ENCODE measurements at regions not wholly inside any gene's neighbourhood (a gene's known extent, or its start where the extent isn't known, plus 50 kb on each side); places are given as distances from the start of the nearest gene placed in this dataset.

DNA sequence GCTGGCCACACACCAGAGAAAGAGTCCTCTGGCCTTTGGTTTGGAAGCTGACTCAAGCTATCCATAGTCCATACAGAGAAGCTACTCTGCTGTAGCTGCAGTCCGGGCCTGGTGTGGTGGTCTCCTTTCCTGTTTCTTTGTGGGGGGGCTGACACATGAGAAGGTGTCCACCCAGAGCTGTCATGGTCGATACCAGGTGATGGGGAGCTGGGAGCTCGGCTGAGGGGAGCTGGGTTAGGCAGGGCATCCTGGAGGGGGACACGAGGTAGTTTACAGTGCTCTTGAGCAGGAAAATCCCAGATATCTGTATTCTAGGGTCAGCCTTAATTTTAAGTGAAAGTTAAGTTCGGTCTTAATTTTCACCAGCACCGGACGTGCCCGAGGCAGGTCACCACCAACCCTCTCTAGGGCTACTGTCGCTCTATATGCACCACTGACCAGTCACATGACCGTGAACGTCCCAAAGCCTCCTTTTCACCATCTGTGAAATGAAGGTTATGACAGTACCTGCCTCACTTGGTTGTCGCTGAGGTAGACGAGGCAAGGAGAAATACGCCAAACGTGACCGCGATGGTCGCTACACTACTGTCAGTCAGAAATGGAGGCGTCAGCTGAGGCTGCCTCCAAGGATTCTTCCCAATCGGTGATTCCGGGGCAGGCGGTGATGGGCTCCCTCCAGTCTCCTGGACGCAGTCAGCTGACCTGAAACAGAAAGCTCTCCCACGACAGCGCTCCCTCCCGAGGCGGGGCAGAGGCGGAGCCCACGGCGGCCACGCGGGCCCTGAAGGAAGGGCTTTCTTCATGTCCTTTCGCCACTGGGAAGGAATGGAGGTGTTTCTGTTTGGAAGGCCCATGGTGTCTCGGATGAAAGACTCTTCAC is 69.4 kb upstream of the SHH start (continued):
- TF ChIP-seq ELF1 (CRISPR knock-in tag; IDR thresholded peaks at IDR 0.05) (no peak), ZMYM2 (CRISPR knock-in tag; IDR thresholded peaks at IDR 0.05) (no peak), NCOA5 (CRISPR knock-in tag; IDR thresholded peaks at IDR 0.05) (no peak), ZNF644 (CRISPR knock-in tag; IDR thresholded peaks at IDR 0.05; ENCODE audit: low read depth) (no peak), DPF2 (CRISPR knock-in tag; IDR thresholded peaks at IDR 0.05; ENCODE audit: borderline replicate concordance, low read depth) (no peak), ZNF326 (CRISPR knock-in tag; IDR thresholded peaks at IDR 0.05; ENCODE audit: borderline replicate concordance) (no peak)
- TF ChIP-seq, protein P1, sequence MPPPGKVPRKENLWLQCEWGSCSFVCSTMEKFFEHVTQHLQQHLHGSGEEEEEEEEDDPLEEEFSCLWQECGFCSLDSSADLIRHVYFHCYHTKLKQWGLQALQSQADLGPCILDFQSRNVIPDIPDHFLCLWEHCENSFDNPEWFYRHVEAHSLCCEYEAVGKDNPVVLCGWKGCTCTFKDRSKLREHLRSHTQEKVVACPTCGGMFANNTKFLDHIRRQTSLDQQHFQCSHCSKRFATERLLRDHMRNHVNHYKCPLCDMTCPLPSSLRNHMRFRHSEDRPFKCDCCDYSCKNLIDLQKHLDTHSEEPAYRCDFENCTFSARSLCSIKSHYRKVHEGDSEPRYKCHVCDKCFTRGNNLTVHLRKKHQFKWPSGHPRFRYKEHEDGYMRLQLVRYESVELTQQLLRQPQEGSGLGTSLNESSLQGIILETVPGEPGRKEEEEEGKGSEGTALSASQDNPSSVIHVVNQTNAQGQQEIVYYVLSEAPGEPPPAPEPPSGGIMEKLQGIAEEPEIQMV (CRISPR knock-in tag; IDR thresholded peaks at IDR 0.05; ENCODE audit: low read depth): no peak
- TF ChIP-seq, protein P2, sequence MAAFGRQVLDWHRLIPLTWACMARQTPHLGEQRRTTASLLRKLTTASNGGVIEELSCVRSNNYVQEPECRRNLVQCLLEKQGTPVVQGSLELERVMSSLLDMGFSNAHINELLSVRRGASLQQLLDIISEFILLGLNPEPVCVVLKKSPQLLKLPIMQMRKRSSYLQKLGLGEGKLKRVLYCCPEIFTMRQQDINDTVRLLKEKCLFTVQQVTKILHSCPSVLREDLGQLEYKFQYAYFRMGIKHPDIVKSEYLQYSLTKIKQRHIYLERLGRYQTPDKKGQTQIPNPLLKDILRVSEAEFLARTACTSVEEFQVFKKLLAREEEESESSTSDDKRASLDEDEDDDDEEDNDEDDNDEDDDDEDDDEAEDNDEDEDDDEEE (CRISPR knock-in tag; IDR thresholded peaks at IDR 0.05): no peak

DNA sequence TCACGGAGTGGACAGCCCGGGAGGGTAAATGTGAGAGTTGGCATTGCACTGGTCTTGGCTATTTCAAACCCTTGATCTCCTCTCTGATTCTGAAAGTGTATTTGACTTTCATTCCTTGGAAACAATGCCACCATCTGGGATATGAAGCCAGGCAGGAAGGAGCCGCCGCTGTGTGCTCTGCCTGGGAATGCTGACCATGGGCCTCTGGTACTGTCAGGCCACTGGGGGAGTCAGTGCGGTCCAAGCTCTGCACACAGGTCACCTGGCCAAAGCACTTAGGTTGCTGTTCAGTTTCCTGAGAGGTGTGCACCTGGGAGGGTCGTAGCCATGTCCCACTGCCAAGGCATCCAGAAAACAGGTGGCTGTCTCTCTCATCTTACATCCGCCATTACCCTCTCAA is 68.5 kb upstream of the SHH start:
- no peaks in the 10 kb centered on the region for H3K9me3 ChIP-seq (ENCODE audit: low read length)
- no peak overlapping the region for H3K4me3 ChIP-seq (replicated peaks in 1 of 3; ENCODE audit: insufficient read depth in 1 of 3, low read depth in 2 of 3, low read length in 3 of 3)
- intact Hi-C loops (cut with micrococcal nuclease; ENCODE audit: unreplicated experiment) (no loop called here), in situ Hi-C loops (cut with HindIII; ENCODE audit: extremely low pct_ligation_motif_present, low pct_unique_long_range_greater_than_20kb) (no loop called here)
- ATAC-seq: no peak
- no peak overlapping the region for H3K27ac ChIP-seq (ENCODE audit: extremely low read length, insufficient read depth, low read length)
- H2AFZ ChIP-seq (ENCODE audit: low read length): no peak overlapping the region
- no peaks in the 10 kb centered on the region for H4K20me1 ChIP-seq (ENCODE audit: insufficient read depth, low read length)
- ChIA-PET POLR2A (no interaction called here), CTCF (ENCODE audit: low intra/inter-chr PET ratio, low total read pairs) (no interaction called here)
- TF ChIP-seq SP1 (IDR thresholded peaks at IDR 0.05) (no peak), SP1 (CRISPR knock-in tag; IDR thresholded peaks at IDR 0.05) (no peak), ELF3 (CRISPR knock-in tag; IDR thresholded peaks at IDR 0.05) (no peak), DPF2 (CRISPR knock-in tag; IDR thresholded peaks at IDR 0.05; ENCODE audit: borderline replicate concordance, low read depth) (no peak), ZNF253 (CRISPR knock-in tag; IDR thresholded peaks at IDR 0.05; ENCODE audit: borderline replicate concordance) (no peak), MYC (CRISPR knock-in tag; IDR thresholded peaks at IDR 0.05; ENCODE audit: borderline replicate concordance) (no peak), SOX13 (IDR thresholded peaks at IDR 0.05) (no peak), SOX13 (CRISPR knock-in tag; conservative IDR thresholded peaks at IDR 0.05 in 1 of 2, IDR thresholded peaks at IDR 0.05 in 1 of 2) (no peak)
- TF ChIP-seq, protein P3, sequence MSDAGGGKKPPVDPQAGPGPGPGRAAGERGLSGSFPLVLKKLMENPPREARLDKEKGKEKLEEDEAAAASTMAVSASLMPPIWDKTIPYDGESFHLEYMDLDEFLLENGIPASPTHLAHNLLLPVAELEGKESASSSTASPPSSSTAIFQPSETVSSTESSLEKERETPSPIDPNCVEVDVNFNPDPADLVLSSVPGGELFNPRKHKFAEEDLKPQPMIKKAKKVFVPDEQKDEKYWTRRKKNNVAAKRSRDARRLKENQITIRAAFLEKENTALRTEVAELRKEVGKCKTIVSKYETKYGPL (CRISPR knock-in tag; IDR thresholded peaks at IDR 0.05): no peak
- TF ChIP-seq, protein P4, sequence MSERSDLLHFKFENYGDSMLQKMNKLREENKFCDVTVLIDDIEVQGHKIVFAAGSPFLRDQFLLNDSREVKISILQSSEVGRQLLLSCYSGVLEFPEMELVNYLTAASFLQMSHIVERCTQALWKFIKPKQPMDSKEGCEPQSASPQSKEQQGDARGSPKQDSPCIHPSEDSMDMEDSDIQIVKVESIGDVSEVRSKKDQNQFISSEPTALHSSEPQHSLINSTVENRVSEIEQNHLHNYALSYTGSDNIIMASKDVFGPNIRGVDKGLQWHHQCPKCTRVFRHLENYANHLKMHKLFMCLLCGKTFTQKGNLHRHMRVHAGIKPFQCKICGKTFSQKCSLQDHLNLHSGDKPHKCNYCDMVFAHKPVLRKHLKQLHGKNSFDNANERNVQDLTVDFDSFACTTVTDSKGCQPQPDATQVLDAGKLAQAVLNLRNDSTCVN (CRISPR knock-in tag; IDR thresholded peaks at IDR 0.05; ENCODE audit: borderline replicate concordance): no peak
- H3K36me3 ChIP-seq (replicated peaks in 1 of 2; ENCODE audit: control insufficient read depth in 1 of 2, insufficient read depth in 2 of 2, low read length in 2 of 2): no peaks in the 10 kb centered on the region
- DNase-seq (ENCODE audit: low spot score): no peak
- H3K79me2 ChIP-seq (ENCODE audit: insufficient read depth, low read length): no peaks in the 10 kb centered on the region
- no TSS peak for BruUV-seq (replicated peaks)
- no peaks in the 10 kb centered on the region for H3K4me1 ChIP-seq (ENCODE audit: insufficient read depth, low read length)
- no peak for FAIRE-seq
- H3K4me2 ChIP-seq (ENCODE audit: low read depth, low read length): no peak overlapping the region
- H3K9ac ChIP-seq (ENCODE audit: insufficient read depth, low read depth, low read length): no peak overlapping the region
- WGBS (ENCODE audit: low lambda C conversion rate): 67% methylated on average over 4 of the region's 7 CpGs
- H3K27me3 ChIP-seq (ENCODE audit: control insufficient read depth in 1 of 2, insufficient read depth in 2 of 2, low read length in 2 of 2): peaks cover 7 to 42% of the 10 kb centered on the region in 2 experiments; a peak in 4 of 5 replicates

Data from HepG2 (cell line).